ENCODE measurements at regions not wholly inside any gene's neighbourhood (a gene's known extent, or its start where the extent isn't known, plus 50 kb on each side); places are given as distances from the start of the nearest gene placed in this dataset.

- no peak for TF ChIP-seq CTCF (IDR thresholded peaks at IDR 0.05)
These were observed 194.3 kb upstream of the CD180 start for GRCh38 chr5:67390935-67391334.

GRCh38 chr5:67383451-67383850 lies 186.9 kb upstream of the CD180 start:
- peaks cover 5% of the 10 kb centered on the region for H3K27me3 Mint-ChIP-seq (ENCODE audit: insufficient read depth)
- TF ChIP-seq CTCF (IDR thresholded peaks at IDR 0.05), result no peak
- H3K36me3 Mint-ChIP-seq (ENCODE audit: low read depth), result no peaks in the 10 kb centered on the region
- no peak for DNase-seq
- H3K4me3 Mint-ChIP-seq, result no peak overlapping the region
- H3K9me3 Mint-ChIP-seq, result no peaks in the 10 kb centered on the region
- no peaks in the 10 kb centered on the region for H3K4me1 Mint-ChIP-seq (ENCODE audit: low read depth)
- H3K27ac Mint-ChIP-seq, result no peak overlapping the region

More at GRCh38 chr5:67390935-67391334, 194.3 kb upstream of the CD180 start:
- DNase-seq, result no peak
- Mint-ChIP-seq H3K27me3 (ENCODE audit: insufficient read depth) (peaks cover 4% of the 10 kb centered on the region; the same call in 1 of the 2 replicates), H3K4me3 (no peak overlapping the region), H3K4me1 (ENCODE audit: low read depth) (no peaks in the 10 kb centered on the region), H3K9me3 (no peaks in the 10 kb centered on the region), H3K27ac (no peak overlapping the region), H3K36me3 (ENCODE audit: low read depth) (no peaks in the 10 kb centered on the region)

- H3K27ac Mint-ChIP-seq, result no peak overlapping the region
- no peaks in the 10 kb centered on the region for H3K4me1 Mint-ChIP-seq (ENCODE audit: low read depth)
- no peak for DNase-seq
- H3K4me3 Mint-ChIP-seq, result no peak overlapping the region
- no peaks in the 10 kb centered on the region for H3K36me3 Mint-ChIP-seq (ENCODE audit: low read depth)
- no peaks in the 10 kb centered on the region for H3K9me3 Mint-ChIP-seq
- no peak for TF ChIP-seq CTCF (IDR thresholded peaks at IDR 0.05)
- peaks cover 5% of the 10 kb centered on the region for H3K27me3 Mint-ChIP-seq (ENCODE audit: insufficient read depth)
These were observed 184.8 kb upstream of the CD180 start for GRCh38 chr5:67381236-67381880.

GRCh38 chr5:67380431-67380830 lies 183.8 kb upstream of the CD180 start:
- peaks cover 5% of the 10 kb centered on the region for H3K27me3 Mint-ChIP-seq (ENCODE audit: insufficient read depth)
- H3K9me3 Mint-ChIP-seq, result no peaks in the 10 kb centered on the region
- TF ChIP-seq CTCF (IDR thresholded peaks at IDR 0.05), result no peak

GRCh38 chr5:67379753-67380152 lies 183.2 kb upstream of the CD180 start:
- H3K4me3 Mint-ChIP-seq, result no peak overlapping the region
- DNase-seq, result no peak

More at GRCh38 chr5:67380431-67380830, 183.8 kb upstream of the CD180 start:
- no peak for DNase-seq
- Mint-ChIP-seq H3K4me3 (no peak overlapping the region), H3K4me1 (ENCODE audit: low read depth) (no peaks in the 10 kb centered on the region), H3K27ac (no peak overlapping the region), H3K36me3 (ENCODE audit: low read depth) (no peaks in the 10 kb centered on the region)

More at GRCh38 chr5:67379753-67380152, 183.2 kb upstream of the CD180 start:
- Mint-ChIP-seq H3K27me3 (ENCODE audit: insufficient read depth) (peaks cover 5% of the 10 kb centered on the region), H3K36me3 (ENCODE audit: low read depth) (no peaks in the 10 kb centered on the region), H3K27ac (no peak overlapping the region), H3K4me1 (ENCODE audit: low read depth) (no peaks in the 10 kb centered on the region), H3K9me3 (no peaks in the 10 kb centered on the region)
- no peak for TF ChIP-seq CTCF (IDR thresholded peaks at IDR 0.05)

Measured in HFFc6 (cell line).